Prostate gland (tissue), 2 donors: ENCODE measurements at regions not wholly inside any gene's neighbourhood (a gene's known extent, or its start where the extent isn't known, plus 50 kb on each side); places are given as distances from the start of the nearest gene placed in this dataset.
"Not testable (repeated sequence)": the region's sequence is repeated elsewhere in the genome, so short reads cannot be mapped to it uniquely, and the experiment has no call there.

Experiments used
- DNase-seq: peaks from one replicate; pipeline ENCODE4 v3.0.0-alpha.2; 2019; ENCODE audit warnings: low spot score
- H3K27ac ChIP-seq, 2 donors: fragments of 200-600 bp; sonication (generic); 2 replicates each; pipeline ENCODE4 v1.5.1; 2017 to 2019
- H3K27me3 ChIP-seq: fragments of 200-600 bp; sonication (generic); replicated peaks from 2 replicates; pipeline ENCODE4 v1.5.1; 2019; ENCODE audit not compliant: insufficient read depth
- H3K36me3 ChIP-seq, 2 donors: fragments of 200-600 bp; sonication (generic); 1 replicate in 1 of 2; 2 replicates in 1 of 2; pipeline versions ENCODE4 v1.5.1 to v1.8.1; 2017 to 2019
- H3K4me1 ChIP-seq: fragments of 200-600 bp; sonication (generic); replicated peaks from 2 replicates; pipeline ENCODE4 v1.5.1; 2019
- H3K4me3 ChIP-seq, 2 donors: fragments of 200-600 bp; sonication (generic); 2 replicates each; pipeline ENCODE4 v1.5.1; 2017 to 2019
- H3K9me3 ChIP-seq: fragments of 200-600 bp; sonication (generic); 2 replicates; pipeline ENCODE4 v1.5.1; 2017
- POLR2A ChIP-seq: fragments of 450-650 bp; IDR thresholded peaks from one replicate; pipeline ENCODE4 v1.6.1; 2016; ENCODE audit warnings: antibody characterized with exemption, mild to moderate bottlenecking
- POLR2AphosphoS5 ChIP-seq: sonication (generic); formaldehyde crosslinking; IDR thresholded peaks from one replicate; pipeline ENCODE4 v1.6.1; 2017; ENCODE audit warnings: antibody characterized with exemption
- WGBS: methylation state at CpG from one replicate; pipeline ENCODE4 v1.1.5; 2018; 5-methylcytosine and 5-hydroxymethylcytosine counted together
- intact Hi-C: fragments of 100-400 bp; cut with DNase I; formaldehyde crosslinking; loops from one replicate; pipeline ENCODE4 v1.14.2; 2022
- TF ChIP-seq, protein P1 (sequence below), 4 experiments: fragments of 200-600 bp in 2 of 4; fragments of 450-650 bp in 2 of 4; sonication (generic) in 2 of 4; IDR thresholded peaks; 1 replicate in 3 of 4; 2 replicates in 1 of 4; pipeline ENCODE4 v1.5.1; 2016 to 2019; ENCODE audit warnings: antibody characterized with exemption in 4 of 4, mild to moderate bottlenecking in 2 of 4, moderate library complexity in 2 of 4

DNA sequence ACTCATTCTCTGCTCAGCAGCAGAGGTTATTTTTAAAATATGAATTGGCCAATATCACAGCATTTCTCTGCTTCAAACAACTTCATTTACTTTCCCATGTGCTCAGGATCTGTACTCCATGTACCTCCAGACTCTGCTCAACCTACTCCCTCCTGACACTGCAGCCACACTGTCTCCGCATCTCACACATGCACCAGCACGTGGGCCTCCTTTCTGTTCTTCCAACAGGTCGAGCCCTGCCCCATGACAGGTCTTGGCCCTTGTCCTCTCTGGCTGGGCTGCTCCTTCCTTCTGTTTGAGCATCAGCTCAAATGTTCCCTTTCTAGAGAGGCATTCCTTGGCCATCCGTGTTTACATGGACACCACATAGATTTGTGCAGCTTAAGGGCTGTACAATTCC, 195.7 kb downstream of the EBLN2 start:
- 79% methylated on average over 4 of the region's 4 CpGs for WGBS
- TF ChIP-seq POLR2A, result no peak
- TF ChIP-seq, protein P1, sequence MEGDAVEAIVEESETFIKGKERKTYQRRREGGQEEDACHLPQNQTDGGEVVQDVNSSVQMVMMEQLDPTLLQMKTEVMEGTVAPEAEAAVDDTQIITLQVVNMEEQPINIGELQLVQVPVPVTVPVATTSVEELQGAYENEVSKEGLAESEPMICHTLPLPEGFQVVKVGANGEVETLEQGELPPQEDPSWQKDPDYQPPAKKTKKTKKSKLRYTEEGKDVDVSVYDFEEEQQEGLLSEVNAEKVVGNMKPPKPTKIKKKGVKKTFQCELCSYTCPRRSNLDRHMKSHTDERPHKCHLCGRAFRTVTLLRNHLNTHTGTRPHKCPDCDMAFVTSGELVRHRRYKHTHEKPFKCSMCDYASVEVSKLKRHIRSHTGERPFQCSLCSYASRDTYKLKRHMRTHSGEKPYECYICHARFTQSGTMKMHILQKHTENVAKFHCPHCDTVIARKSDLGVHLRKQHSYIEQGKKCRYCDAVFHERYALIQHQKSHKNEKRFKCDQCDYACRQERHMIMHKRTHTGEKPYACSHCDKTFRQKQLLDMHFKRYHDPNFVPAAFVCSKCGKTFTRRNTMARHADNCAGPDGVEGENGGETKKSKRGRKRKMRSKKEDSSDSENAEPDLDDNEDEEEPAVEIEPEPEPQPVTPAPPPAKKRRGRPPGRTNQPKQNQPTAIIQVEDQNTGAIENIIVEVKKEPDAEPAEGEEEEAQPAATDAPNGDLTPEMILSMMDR (IDR thresholded peaks at IDR 0.05), result no peak
- TF ChIP-seq POLR2AphosphoS5, result no peak
- intact Hi-C loops, result no loop called here
- DNase-seq, result no peak
- Histone ChIP-seq H3K4me3 (no peak overlapping the region), H3K4me1 (no peaks in the 10 kb centered on the region), H3K27me3 (no peaks in the 10 kb centered on the region), H3K9me3 (no peaks in the 10 kb centered on the region), H3K27ac (no peak overlapping the region), H3K36me3 (no peaks in the 10 kb centered on the region)

DNA sequence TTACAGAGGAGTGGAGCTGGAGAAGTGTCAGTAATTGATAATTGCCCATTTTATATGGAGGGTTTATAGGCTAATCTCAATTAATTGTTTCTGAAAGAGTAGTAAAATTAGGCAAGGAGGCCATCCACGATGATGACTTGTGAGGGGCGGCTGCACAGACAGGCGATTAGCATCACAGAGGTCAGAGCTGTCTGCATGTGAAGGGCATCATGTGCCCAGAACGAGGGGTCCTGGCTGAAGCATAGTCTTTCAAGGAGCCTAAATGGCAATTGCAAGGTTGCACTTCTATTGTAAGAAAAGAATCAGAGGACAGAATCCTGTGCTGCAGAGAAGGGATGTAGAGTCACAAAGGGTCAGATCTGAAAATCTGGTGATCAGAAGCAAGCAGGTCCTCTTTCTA, 196.6 kb downstream of the EBLN2 start:
- no peaks in the 10 kb centered on the region for H3K4me1 ChIP-seq
- 83% methylated on average over 4 of the region's 4 CpGs for whole genome bisulfite sequencing
- TF ChIP-seq, protein P1 (IDR thresholded peaks at IDR 0.05), result no peak
- TF ChIP-seq POLR2A (no peak), POLR2AphosphoS5 (no peak)

DNA sequence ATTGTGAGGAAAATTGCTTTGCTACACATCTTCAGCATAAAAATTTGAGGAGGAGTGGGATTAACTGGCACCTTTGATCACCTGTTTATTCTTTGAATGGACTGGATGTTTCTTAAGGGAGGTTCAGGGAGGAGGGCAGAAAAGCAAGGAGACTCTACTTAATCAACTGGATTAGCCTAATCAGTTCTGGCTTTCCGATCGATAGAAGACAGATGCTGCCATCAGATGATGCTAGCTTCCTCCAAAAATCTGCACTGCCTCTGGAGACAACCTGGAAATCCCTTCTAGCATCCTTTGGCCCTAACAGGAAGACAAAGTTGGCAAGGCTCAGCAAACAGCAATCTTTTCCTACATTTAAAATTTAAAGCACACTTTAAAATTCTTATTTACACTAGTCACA, 197.8 kb downstream of the EBLN2 start:
- intact Hi-C loops, result no loop called here
- TF ChIP-seq POLR2A (no peak), POLR2AphosphoS5 (no peak)
- TF ChIP-seq, protein P1 (IDR thresholded peaks at IDR 0.05), result no peak
- no peak for DNase-seq
- no peak overlapping the region for H3K4me3 ChIP-seq
- WGBS, result 89% methylated on average over 2 of the region's 2 CpGs
- H3K9me3 ChIP-seq, result no peaks in the 10 kb centered on the region
- H3K4me1 ChIP-seq, result no peaks in the 10 kb centered on the region
- no peaks in the 10 kb centered on the region for H3K27me3 ChIP-seq
- H3K36me3 ChIP-seq, result no peaks in the 10 kb centered on the region
- H3K27ac ChIP-seq, result no peak overlapping the region

More for the DNA sequence above, 196.6 kb downstream of the EBLN2 start:
- H3K4me3 ChIP-seq, result no peak overlapping the region
- no peak overlapping the region for H3K27ac ChIP-seq
- intact Hi-C loops, result no loop called here
- no peaks in the 10 kb centered on the region for H3K9me3 ChIP-seq
- DNase-seq, result no peak
- H3K36me3 ChIP-seq, result no peaks in the 10 kb centered on the region
- no peaks in the 10 kb centered on the region for H3K27me3 ChIP-seq

DNA sequence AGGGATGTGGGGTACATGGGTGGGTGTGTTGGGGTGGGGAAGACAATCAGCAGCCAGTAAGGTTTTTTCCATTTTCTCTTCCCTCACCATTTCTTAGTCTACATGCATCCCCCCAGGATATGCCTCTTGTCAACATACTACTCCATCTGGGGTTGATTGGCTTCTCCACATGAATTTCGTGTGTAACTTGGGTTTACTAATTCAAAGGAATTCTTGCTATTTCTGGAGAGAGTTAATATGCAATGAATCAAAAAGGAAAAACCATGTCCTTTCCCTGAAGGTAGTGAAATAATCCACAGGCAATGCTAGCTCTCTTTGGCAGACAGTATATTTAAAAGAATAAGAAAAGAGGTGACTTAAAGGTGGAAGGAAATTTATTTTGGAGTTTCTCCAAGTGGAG, 198.4 kb downstream of the EBLN2 start:
- Histone ChIP-seq H3K27ac (no peak overlapping the region), H3K4me1 (no peaks in the 10 kb centered on the region), H3K9me3 (no peaks in the 10 kb centered on the region), H3K36me3 (no peaks in the 10 kb centered on the region), H3K27me3 (no peaks in the 10 kb centered on the region), H3K4me3 (no peak overlapping the region)
- no peak for DNase-seq
- TF ChIP-seq POLR2A (no peak), POLR2AphosphoS5 (no peak)
- TF ChIP-seq, protein P1 (IDR thresholded peaks at IDR 0.05), result no peak
- intact Hi-C loops, result no loop called here
- WGBS, result 42% methylated on average over 1 of the region's 1 CpG

DNA sequence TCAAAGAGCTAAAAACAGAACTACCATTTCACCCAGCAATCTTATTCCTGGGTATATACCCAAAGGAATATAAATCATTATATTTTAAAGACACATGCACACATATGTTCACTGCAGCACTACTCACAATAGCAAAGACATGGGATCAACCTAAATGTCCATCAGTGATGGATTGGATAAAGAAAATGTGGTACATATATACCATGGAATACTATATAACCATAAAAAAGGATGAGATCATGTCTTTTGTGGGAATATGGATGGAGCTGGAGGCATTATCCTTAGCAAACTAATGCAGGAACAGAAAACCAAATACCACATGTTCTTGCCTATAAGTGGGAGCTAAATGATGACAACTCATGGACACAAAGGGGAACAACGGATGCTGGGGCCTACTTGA, 205.1 kb downstream of the EBLN2 start:
- DNase-seq, H3K27ac ChIP-seq, H3K27me3 ChIP-seq, H3K9me3 ChIP-seq, H3K4me3 ChIP-seq, H3K36me3 ChIP-seq, H3K4me1 ChIP-seq, intact Hi-C loops: not testable (repeated sequence)
- 100% methylated on average over 1 of the region's 1 CpG for WGBS

DNA sequence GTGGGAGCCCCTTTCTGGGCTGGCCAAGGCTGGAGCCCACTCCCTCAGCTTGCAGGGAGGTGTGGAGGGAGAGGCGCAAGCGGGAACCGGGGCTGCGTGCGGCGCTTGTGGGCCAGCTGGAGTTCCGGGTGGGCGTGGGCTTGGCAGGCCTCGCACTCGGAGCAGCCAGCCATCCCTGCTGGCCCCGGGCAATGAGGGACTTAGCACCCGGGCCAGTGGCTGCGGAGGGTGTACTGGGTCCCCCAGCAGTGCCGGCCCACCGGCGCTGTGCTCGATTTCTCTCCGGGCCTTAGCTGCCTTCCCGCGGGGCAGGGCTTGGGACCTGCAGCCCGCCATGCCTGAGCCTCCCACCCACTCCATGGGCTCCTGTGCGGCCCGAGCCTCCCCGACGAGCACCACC, 207.7 kb downstream of the EBLN2 start:
- DNase-seq, H3K27ac ChIP-seq, H3K9me3 ChIP-seq, H3K4me3 ChIP-seq, H3K4me1 ChIP-seq, H3K27me3 ChIP-seq, H3K36me3 ChIP-seq, intact Hi-C loops: not testable (repeated sequence)
- 95% methylated on average over 13 of the region's 25 CpGs for WGBS
